ENCODE measurements at regions not wholly inside any gene's neighbourhood (a gene's known extent, or its start where the extent isn't known, plus 50 kb on each side); places are given as distances from the start of the nearest gene placed in this dataset.
"Not testable (repeated sequence)": the region's sequence is repeated elsewhere in the genome, so short reads cannot be mapped to it uniquely, and the experiment has no call there.

DNA sequence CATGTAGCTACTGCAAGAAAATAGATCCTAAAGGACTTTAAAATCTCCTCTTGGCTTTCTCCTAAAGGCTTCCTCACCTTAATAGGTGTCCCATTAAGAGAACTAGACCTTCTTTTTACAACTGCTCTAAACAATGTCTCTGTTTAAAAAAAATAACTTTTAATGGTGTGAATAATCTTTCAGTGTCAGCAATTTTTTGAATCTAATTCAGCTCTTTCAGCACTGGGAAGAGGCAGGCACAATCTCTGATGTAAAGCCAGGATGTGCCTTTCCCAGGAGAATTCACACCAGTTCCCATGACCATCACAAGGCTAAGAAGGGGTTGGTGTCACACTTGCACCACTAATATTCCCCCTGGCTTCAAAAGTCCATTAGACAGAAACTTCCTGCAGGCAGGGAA is 254.6 kb downstream of the XPNPEP1 start:
- DNase-seq (ENCODE audit: insufficient read length, low spot score) = no peak
- no peak for FAIRE-seq
- TF ChIP-seq POLR2AphosphoS5 (IDR thresholded peaks at IDR 0.05; ENCODE audit: low read depth, low read length) (no peak), TAF1 (IDR thresholded peaks at IDR 0.05; ENCODE audit: low read depth, low read length) (no peak), PAX5 (IDR thresholded peaks at IDR 0.05; ENCODE audit: insufficient read depth, low read length, severe bottlenecking) (no peak), SPI1 (IDR thresholded peaks at IDR 0.05; ENCODE audit: low read depth, low read length) (no peak), POU2F2 (IDR thresholded peaks at IDR 0.05; ENCODE audit: low read depth, low read length) (no peak)

DNA sequence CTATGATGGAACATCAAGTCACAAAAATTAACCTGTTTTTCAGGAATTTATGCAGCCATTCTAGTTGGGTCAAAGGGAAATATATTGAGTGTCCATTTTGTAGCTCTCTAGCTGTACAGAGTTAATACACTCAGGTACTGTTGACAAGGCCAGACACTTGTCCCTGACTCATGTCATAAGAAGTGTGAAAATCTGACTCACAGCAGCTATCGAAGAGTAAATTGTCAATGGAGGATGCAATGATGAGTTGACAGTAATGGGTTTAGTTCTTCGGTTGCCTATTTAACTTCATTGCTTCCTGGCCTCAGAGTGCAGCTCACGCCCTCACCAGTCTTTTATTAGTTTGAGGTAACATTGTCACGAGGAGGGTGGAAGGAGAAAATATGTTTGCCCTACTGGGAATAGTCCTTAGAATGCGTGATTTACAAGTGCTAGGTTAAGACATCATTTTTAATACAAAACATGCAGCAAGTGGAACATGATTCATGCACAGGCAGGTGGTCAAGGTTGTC is 255.1 kb downstream of the XPNPEP1 start:
- no peak for DNase-seq (ENCODE audit: insufficient read length, low spot score)

DNA sequence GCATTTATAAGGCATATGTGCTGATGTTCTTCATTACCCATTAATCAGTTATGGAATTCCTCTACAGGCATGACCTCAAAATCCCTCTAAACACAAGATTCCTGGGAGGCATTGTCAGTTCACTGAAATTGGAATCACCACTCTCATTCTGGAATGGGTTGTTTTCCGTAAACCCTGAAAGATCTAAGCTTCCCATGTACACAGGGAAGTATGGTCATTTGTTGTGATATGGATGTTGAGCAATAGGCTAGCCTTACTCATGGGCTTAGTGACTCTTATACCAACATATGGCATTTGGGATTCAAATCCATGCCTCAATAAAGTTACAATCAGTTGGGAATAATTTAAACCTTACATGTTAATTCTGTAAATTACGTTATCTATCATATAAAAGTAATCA is 258.0 kb downstream of the XPNPEP1 start:
- no peak for TF ChIP-seq PAX5 (IDR thresholded peaks at IDR 0.05; ENCODE audit: insufficient read depth, low read length, severe bottlenecking)
- TF ChIP-seq SPI1 (IDR thresholded peaks at IDR 0.05; ENCODE audit: low read depth, low read length) = no peak
- TF ChIP-seq POLR2AphosphoS5 (IDR thresholded peaks at IDR 0.05; ENCODE audit: low read depth, low read length) = no peak
- FAIRE-seq (no peak), DNase-seq (ENCODE audit: insufficient read length, low spot score) (no peak)

More for the DNA sequence above, 255.1 kb downstream of the XPNPEP1 start:
- FAIRE-seq = no peak
- no peak for TF ChIP-seq POU2F2 (IDR thresholded peaks at IDR 0.05; ENCODE audit: low read depth, low read length)
- TF ChIP-seq TAF1 (IDR thresholded peaks at IDR 0.05; ENCODE audit: low read depth, low read length) = no peak
- TF ChIP-seq SPI1 (IDR thresholded peaks at IDR 0.05; ENCODE audit: low read depth, low read length) = no peak
- no peak for TF ChIP-seq POLR2AphosphoS5 (IDR thresholded peaks at IDR 0.05; ENCODE audit: low read depth, low read length)
- TF ChIP-seq POLR2A (IDR thresholded peaks at IDR 0.05; ENCODE audit: low read depth, low read length) = no peak
- no peak for TF ChIP-seq PAX5 (IDR thresholded peaks at IDR 0.05; ENCODE audit: insufficient read depth, low read length, severe bottlenecking)

DNA sequence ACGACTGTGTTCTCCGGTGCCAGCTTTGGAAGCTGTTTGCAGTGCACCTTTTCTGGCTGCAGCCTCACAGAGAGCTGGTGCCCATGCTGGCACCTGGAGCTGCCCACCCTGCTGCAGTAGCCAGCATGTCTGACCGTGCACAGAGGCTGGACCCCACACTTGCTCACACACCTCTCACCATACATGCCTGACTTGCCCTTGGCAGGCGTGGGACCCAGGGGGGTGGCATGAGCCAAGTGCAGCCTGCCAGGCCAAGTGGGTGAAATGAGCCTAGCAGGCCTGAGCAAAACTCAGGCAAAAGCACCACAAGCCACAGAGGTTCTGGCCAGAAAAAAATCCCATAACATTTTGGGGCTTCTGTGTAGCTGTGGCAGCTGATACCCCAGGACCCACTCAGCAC is 258.8 kb downstream of the XPNPEP1 start:
- TF ChIP-seq POU2F2 (IDR thresholded peaks at IDR 0.05; ENCODE audit: low read depth, low read length) (no peak), SPI1 (IDR thresholded peaks at IDR 0.05; ENCODE audit: low read depth, low read length) (no peak), TAF1 (IDR thresholded peaks at IDR 0.05; ENCODE audit: low read depth, low read length) (no peak), POLR2AphosphoS5 (IDR thresholded peaks at IDR 0.05; ENCODE audit: low read depth, low read length) (no peak), PAX5 (IDR thresholded peaks at IDR 0.05; ENCODE audit: insufficient read depth, low read length, severe bottlenecking) (no peak), POLR2A (IDR thresholded peaks at IDR 0.05; ENCODE audit: low read depth, low read length) (no peak)
- no peak for DNase-seq (ENCODE audit: insufficient read length, low spot score)
- no peak for FAIRE-seq

DNA sequence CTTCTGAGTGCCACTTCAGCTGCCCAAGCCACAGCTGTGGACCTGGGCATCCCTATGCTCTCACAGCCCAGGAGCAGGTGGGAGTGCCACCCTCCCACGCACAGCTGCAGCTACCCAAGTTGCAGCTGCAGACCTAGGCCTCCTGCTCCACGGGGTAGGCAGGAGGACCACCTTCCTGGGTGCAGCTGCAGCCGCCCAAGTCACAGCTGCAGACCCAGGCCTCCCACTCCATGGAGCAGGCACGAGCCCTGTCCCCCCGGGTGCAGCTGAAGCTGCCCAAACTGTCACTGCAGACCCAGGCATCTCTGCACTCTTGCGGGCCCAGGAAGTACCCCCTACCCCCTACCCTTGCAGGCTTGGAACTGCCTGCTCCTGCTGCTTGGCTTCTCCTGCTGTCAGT is 260.2 kb downstream of the XPNPEP1 start:
- FAIRE-seq (no peak), DNase-seq (ENCODE audit: insufficient read length, low spot score) (no peak)
- TF ChIP-seq TAF1 (IDR thresholded peaks at IDR 0.05; ENCODE audit: low read depth, low read length) = no peak
- TF ChIP-seq POU2F2 (IDR thresholded peaks at IDR 0.05; ENCODE audit: low read depth, low read length) = no peak
- no peak for TF ChIP-seq POLR2AphosphoS5 (IDR thresholded peaks at IDR 0.05; ENCODE audit: low read depth, low read length)
- no peak for TF ChIP-seq PAX5 (IDR thresholded peaks at IDR 0.05; ENCODE audit: insufficient read depth, low read length, severe bottlenecking)
- no peak for TF ChIP-seq SPI1 (IDR thresholded peaks at IDR 0.05; ENCODE audit: low read depth, low read length)
- TF ChIP-seq POLR2A (IDR thresholded peaks at IDR 0.05; ENCODE audit: low read depth, low read length) = no peak

DNA sequence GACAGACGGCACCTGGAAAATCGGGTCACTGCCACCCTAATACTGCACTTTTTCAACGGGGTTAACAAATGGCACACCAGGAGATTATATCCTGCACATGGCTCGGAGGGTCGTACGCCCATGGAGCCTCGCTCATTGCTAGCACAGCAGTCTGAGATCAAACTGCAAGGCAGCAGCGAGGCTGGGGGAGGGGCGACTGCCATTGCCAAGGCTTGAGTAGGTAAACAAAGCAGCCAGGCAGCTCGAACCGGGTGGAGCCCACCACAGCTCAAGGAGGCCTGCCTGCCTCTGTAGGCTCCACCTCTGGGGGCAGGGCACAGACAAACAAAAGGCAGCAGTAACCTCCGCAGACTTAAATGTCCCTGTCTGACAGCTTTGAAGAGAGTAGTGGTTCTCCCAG is 270.7 kb downstream of the XPNPEP1 start:
- not testable (repeated sequence) for DNase-seq (ENCODE audit: insufficient read length, low spot score); FAIRE-seq

DNA sequence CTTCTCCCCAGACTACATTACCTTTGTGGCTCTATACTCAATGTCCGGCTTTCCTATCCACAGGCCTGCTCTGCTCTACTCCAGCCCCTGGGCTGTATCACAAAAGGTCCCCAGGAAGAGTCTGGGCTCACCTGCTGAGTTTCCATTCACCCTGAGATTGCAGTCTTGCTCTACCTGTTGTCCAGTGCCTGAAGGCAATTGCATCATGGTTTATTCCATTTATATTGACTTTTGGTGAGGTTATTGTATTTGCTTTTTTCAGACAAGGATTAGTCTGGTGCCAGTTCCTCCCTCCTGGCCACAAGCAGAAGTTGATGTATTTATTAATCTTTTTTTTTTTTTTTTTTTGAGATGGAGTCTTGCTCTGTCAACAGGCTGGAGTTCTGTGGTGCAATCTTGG is 273.1 kb downstream of the XPNPEP1 start:
- DNase-seq (ENCODE audit: insufficient read length, low spot score) (no peak), FAIRE-seq (no peak)
- no peak for TF ChIP-seq SPI1 (IDR thresholded peaks at IDR 0.05; ENCODE audit: low read depth, low read length)

DNA sequence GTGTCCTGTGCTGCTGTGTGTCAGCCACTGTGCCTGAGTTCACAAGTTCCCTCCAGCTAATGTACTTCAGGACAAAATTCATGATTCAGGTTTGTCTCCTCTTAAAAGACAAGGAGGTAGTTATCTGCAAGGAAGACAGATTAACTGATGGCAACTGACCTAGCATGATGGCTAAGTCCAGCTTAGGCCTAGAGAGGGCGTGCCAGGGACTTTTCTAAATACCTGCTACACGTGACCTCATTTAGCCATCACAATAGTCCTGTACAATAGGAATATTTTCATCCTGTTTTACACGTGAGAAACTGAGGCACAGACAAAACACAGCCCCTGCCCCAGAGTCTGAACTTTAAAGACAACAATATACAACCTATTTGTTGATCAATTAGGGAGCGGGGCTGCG is 275.7 kb downstream of the XPNPEP1 start:
- FAIRE-seq = no peak
- no peak for DNase-seq (ENCODE audit: insufficient read length, low spot score)
- TF ChIP-seq POU2F2 (IDR thresholded peaks at IDR 0.05; ENCODE audit: low read depth, low read length) = no peak
- TF ChIP-seq SPI1 (IDR thresholded peaks at IDR 0.05; ENCODE audit: low read depth, low read length) = no peak
- no peak for TF ChIP-seq PAX5 (IDR thresholded peaks at IDR 0.05; ENCODE audit: insufficient read depth, low read length, severe bottlenecking)
- no peak for TF ChIP-seq POLR2AphosphoS5 (IDR thresholded peaks at IDR 0.05; ENCODE audit: low read depth, low read length)
- TF ChIP-seq POLR2A (IDR thresholded peaks at IDR 0.05; ENCODE audit: low read depth, low read length) = no peak
- no peak for TF ChIP-seq TAF1 (IDR thresholded peaks at IDR 0.05; ENCODE audit: low read depth, low read length)

DNA sequence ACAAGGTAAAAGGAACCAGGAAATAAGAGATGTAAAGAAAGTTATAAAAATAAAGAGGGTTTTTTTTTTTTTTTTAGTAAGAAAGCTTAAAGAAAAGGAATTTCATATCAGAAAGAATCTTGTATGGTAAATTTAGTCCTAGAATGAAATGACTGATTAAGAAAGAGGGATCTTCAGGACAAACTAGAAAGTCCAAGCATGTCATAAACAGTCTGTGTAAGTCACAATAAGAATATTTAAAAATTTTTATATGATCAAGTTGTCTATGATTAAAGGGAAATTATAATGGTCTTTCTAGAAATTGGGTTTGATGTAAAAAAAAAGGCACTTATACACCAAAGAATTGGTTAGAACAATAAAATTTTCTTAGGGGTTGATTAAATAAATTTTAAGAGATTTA is 289.5 kb downstream of the XPNPEP1 start:
- no peak for FAIRE-seq
- no peak for DNase-seq (ENCODE audit: insufficient read length, low spot score)
- TF ChIP-seq POLR2AphosphoS5 (IDR thresholded peaks at IDR 0.05; ENCODE audit: low read depth, low read length) (no peak), POLR2A (IDR thresholded peaks at IDR 0.05; ENCODE audit: low read depth, low read length) (no peak), POU2F2 (IDR thresholded peaks at IDR 0.05; ENCODE audit: low read depth, low read length) (no peak), TAF1 (IDR thresholded peaks at IDR 0.05; ENCODE audit: low read depth, low read length) (no peak), SPI1 (IDR thresholded peaks at IDR 0.05; ENCODE audit: low read depth, low read length) (no peak), PAX5 (IDR thresholded peaks at IDR 0.05; ENCODE audit: insufficient read depth, low read length, severe bottlenecking) (no peak)

DNA sequence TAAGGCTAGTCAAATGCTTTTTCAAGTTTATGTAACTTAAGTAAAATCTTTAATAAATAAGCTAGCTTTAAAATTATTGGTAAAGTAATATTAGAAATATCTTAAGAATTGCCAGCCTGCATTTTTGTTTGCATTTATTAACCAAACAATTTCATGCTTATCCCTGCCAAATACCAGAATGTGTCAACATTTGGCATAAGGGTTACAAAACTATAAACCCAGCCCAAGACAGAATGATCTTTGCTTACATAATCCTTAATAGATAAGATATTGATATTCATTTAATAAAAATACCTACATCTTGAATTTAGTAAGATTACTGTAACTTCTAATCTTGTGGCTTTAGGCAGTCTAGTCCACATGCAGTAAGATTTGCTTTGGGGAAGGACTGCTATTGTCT is 290.3 kb downstream of the XPNPEP1 start:
- not testable (repeated sequence) for FAIRE-seq

DNA sequence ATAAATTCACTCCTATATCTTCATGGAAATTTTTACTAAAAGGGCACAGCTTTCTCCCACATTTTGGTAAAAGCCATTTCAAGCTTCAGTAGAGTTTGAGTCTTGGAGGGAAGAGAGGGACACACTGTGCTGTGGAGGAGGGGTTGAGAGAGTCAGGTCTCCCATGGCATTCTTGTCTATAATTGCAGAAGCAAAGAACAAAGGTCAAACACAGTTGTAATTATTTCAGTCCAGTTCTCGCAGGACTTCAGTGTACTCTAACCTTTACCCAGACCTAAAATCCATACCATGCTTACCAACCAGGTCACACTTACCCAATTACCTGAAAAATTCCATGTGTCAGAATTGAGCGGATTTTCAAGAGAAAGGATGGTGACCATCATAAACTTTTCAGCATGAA is 298.4 kb downstream of the XPNPEP1 start:
- no peak for TF ChIP-seq SPI1 (IDR thresholded peaks at IDR 0.05; ENCODE audit: low read depth, low read length)
- TF ChIP-seq POLR2AphosphoS5 (IDR thresholded peaks at IDR 0.05; ENCODE audit: low read depth, low read length) = no peak
- no peak for TF ChIP-seq TAF1 (IDR thresholded peaks at IDR 0.05; ENCODE audit: low read depth, low read length)
- TF ChIP-seq POU2F2 (IDR thresholded peaks at IDR 0.05; ENCODE audit: low read depth, low read length) = no peak
- no peak for TF ChIP-seq PAX5 (IDR thresholded peaks at IDR 0.05; ENCODE audit: insufficient read depth, low read length, severe bottlenecking)
- DNase-seq (ENCODE audit: insufficient read length, low spot score) (no peak), FAIRE-seq (no peak)

More for the DNA sequence above, 290.3 kb downstream of the XPNPEP1 start:
- not testable (repeated sequence) for DNase-seq (ENCODE audit: insufficient read length, low spot score)
